H9 (cell line): ENCODE measurements at regions not wholly inside any gene's neighbourhood (a gene's known extent, or its start where the extent isn't known, plus 50 kb on each side); places are given as distances from the start of the nearest gene placed in this dataset.

Experiments
- DNase-seq: peaks from one replicate; pipeline ENCODE4 v3.0.0-alpha.2; 2017
- H2AFZ ChIP-seq: one replicate; pipeline ENCODE4 v1.6.1; 2013; ENCODE audit warnings: mild to moderate bottlenecking, low read length, control low read depth, moderate library complexity
- H2AK5ac ChIP-seq: 2 replicates; pipeline ENCODE4 v1.6.1; 2013; ENCODE audit warnings: low read length, control low read depth, mixed read lengths; ENCODE audit not compliant: insufficient read length
- H2BK120ac ChIP-seq: one replicate; pipeline ENCODE4 v1.6.1; 2013; ENCODE audit warnings: low read depth, mild to moderate bottlenecking, low read length, control low read depth, inconsistent platforms; ENCODE audit not compliant: poor library complexity, severe bottlenecking
- H2BK12ac ChIP-seq: 2 replicates; pipeline ENCODE4 v1.6.1; 2013; ENCODE audit warnings: low read length, control low read depth, mixed read lengths, low read depth; ENCODE audit not compliant: insufficient read length
- H2BK15ac ChIP-seq: 2 replicates; pipeline ENCODE4 v1.6.1; 2013; ENCODE audit warnings: low read depth, low read length, control low read depth
- H2BK20ac ChIP-seq: one replicate; pipeline ENCODE4 v1.6.1; 2013; ENCODE audit warnings: low read depth, mild to moderate bottlenecking, low read length, control low read depth, inconsistent platforms; ENCODE audit not compliant: poor library complexity, severe bottlenecking
- H2BK5ac ChIP-seq: 2 replicates; pipeline ENCODE4 v1.6.1; 2013; ENCODE audit warnings: low read length, control low read depth, mixed read lengths; ENCODE audit not compliant: insufficient read length
- H3K14ac ChIP-seq: 2 replicates; pipeline ENCODE4 v1.6.1; 2013; ENCODE audit warnings: low read length, control low read depth; ENCODE audit not compliant: insufficient read depth
- H3K18ac ChIP-seq: 2 replicates; pipeline ENCODE4 v1.6.1; 2013; ENCODE audit warnings: low read depth, mild to moderate bottlenecking, mixed read lengths, low read length, control low read depth; ENCODE audit not compliant: insufficient read length
- H3K23ac ChIP-seq: 2 replicates; pipeline ENCODE4 v1.6.1; 2013; ENCODE audit warnings: low read length, control low read depth, mixed read lengths, low read depth; ENCODE audit not compliant: insufficient read length
- H3K23me2 ChIP-seq: 2 replicates; pipeline ENCODE4 v1.6.1; 2013; ENCODE audit warnings: low read depth, mild to moderate bottlenecking, mixed read lengths, low read length, control low read depth; ENCODE audit not compliant: insufficient read length, poor library complexity, severe bottlenecking
- H3K27ac ChIP-seq: 2 replicates; pipeline ENCODE4 v1.5.1; 2013; ENCODE audit warnings: low read length, control low read depth, mixed read lengths, low read depth; ENCODE audit not compliant: insufficient read length
- H3K27me3 ChIP-seq: 2 replicates; pipeline ENCODE4 v1.6.1; 2013; ENCODE audit warnings: low read length, control low read depth, inconsistent platforms; ENCODE audit not compliant: insufficient read depth
- H3K4ac ChIP-seq: 2 replicates; pipeline ENCODE4 v1.6.1; 2013; ENCODE audit warnings: low read depth, mild to moderate bottlenecking, control low read depth, inconsistent platforms, low read length, moderate library complexity
- H3K4me1 ChIP-seq: 2 replicates; pipeline ENCODE4 v1.6.1; 2013; ENCODE audit warnings: low read length, control low read depth, inconsistent platforms; ENCODE audit not compliant: insufficient read depth
- H3K4me2 ChIP-seq: 2 replicates; pipeline ENCODE4 v1.6.1; 2013; ENCODE audit warnings: low read length, control low read depth, mixed read lengths; ENCODE audit not compliant: insufficient read length, insufficient read depth
- H3K56ac ChIP-seq: 2 replicates; pipeline ENCODE4 v1.6.1; 2013; ENCODE audit warnings: low read depth, mild to moderate bottlenecking, mixed read lengths, low read length, control low read depth; ENCODE audit not compliant: insufficient read length
- H3K79me1 ChIP-seq: 2 replicates; pipeline ENCODE4 v1.6.1; 2013; ENCODE audit warnings: low read depth, mild to moderate bottlenecking, moderate library complexity, low read length, control low read depth, inconsistent platforms; ENCODE audit not compliant: insufficient read depth, poor library complexity, severe bottlenecking
- H3K79me2 ChIP-seq: 2 replicates; pipeline ENCODE4 v1.6.1; 2013; ENCODE audit warnings: low read length, control low read depth, inconsistent platforms; ENCODE audit not compliant: insufficient read depth
- H3K9ac ChIP-seq: 2 replicates; pipeline ENCODE4 v1.6.1; 2013; ENCODE audit warnings: low read length, control low read depth, mixed read lengths; ENCODE audit not compliant: insufficient read length; ENCODE audit errors: extremely low read depth
- H3K9me3 ChIP-seq: one replicate; pipeline ENCODE4 v1.6.1; 2013; ENCODE audit warnings: low read depth, low read length, inconsistent platforms; ENCODE audit not compliant: control insufficient read depth
- H3T11ph ChIP-seq: one replicate; pipeline ENCODE4 v1.6.1; 2013; ENCODE audit warnings: mild to moderate bottlenecking, low read length, control low read depth, inconsistent platforms
- H4K20me1 ChIP-seq: one replicate; pipeline ENCODE4 v1.6.1; 2013; ENCODE audit not compliant: control insufficient read depth, insufficient read length, insufficient read depth
- H4K5ac ChIP-seq: 2 replicates; pipeline ENCODE4 v1.6.1; 2013; ENCODE audit warnings: low read depth, mild to moderate bottlenecking, mixed read lengths, low read length, control low read depth; ENCODE audit not compliant: insufficient read length
- H4K8ac ChIP-seq: replicated peaks from 2 replicates; pipeline ENCODE4 v1.6.1; 2013; ENCODE audit warnings: low read length, control low read depth, mixed read lengths, low read depth; ENCODE audit not compliant: insufficient read length
- H4K91ac ChIP-seq: 2 replicates; pipeline ENCODE4 v1.6.1; 2013; ENCODE audit warnings: low read depth, mild to moderate bottlenecking, moderate library complexity, mixed read lengths, low read length, control low read depth; ENCODE audit not compliant: insufficient read length
- H3K27ac Mint-ChIP-seq, 3 experiments: 2 replicates in 2 of 3; 3 replicates in 1 of 3; pipeline ENCODE4 v1.8.0; 2020 to 2021; ENCODE audit warnings: mixed read lengths in 3 of 3, mild to moderate bottlenecking in 1 of 3, moderate library complexity in 1 of 3
- H3K27me3 Mint-ChIP-seq: 2 replicates; pipeline ENCODE4 v1.8.0; 2021; ENCODE audit warnings: low read depth, mild to moderate bottlenecking, moderate library complexity, mixed read lengths
- H3K36me3 Mint-ChIP-seq, 3 experiments: 2 replicates in 2 of 3; 3 replicates in 1 of 3; pipeline ENCODE4 v1.8.0; 2020 to 2021; ENCODE audit warnings: low read depth in 3 of 3, mixed read lengths in 3 of 3; ENCODE audit not compliant: insufficient read depth in 1 of 3
- H3K4me1 Mint-ChIP-seq, 2 experiments: 2 replicates each; pipeline ENCODE4 v1.8.0; 2020; ENCODE audit warnings: mixed read lengths in 2 of 2
- H3K4me3 Mint-ChIP-seq, 2 experiments: 2 replicates in 1 of 2; 3 replicates in 1 of 2; pipeline ENCODE4 v1.8.0; 2020 to 2021; ENCODE audit warnings: mild to moderate bottlenecking in 2 of 2, mixed read lengths in 2 of 2, moderate library complexity in 1 of 2
- H3K9me3 Mint-ChIP-seq, 2 experiments: 2 replicates in 1 of 2; 3 replicates in 1 of 2; pipeline ENCODE4 v1.8.0; 2020; ENCODE audit warnings: mild to moderate bottlenecking in 2 of 2, mixed read lengths in 2 of 2, moderate library complexity in 1 of 2
- WGBS: extraction: QIAGEN DNeasy Blood & Tissue Kit; methylation state at CpG from one replicate; pipeline ENCODE4 v1.1.7; 2013; ENCODE audit warnings: missing lambda C conversion rate, low lambda C conversion rate, mixed read lengths; ENCODE audit not compliant: insufficient read length; ENCODE audit errors: extremely low coverage; 5-methylcytosine and 5-hydroxymethylcytosine counted together
- TF ChIP-seq, protein P1 (sequence below): fragments of 200-600 bp; sonication (generic); conservative IDR thresholded peaks from 3 replicates; pipeline ENCODE4 v1.8.0; 2021; ENCODE audit warnings: antibody characterized with exemption, mild to moderate bottlenecking

DNA sequence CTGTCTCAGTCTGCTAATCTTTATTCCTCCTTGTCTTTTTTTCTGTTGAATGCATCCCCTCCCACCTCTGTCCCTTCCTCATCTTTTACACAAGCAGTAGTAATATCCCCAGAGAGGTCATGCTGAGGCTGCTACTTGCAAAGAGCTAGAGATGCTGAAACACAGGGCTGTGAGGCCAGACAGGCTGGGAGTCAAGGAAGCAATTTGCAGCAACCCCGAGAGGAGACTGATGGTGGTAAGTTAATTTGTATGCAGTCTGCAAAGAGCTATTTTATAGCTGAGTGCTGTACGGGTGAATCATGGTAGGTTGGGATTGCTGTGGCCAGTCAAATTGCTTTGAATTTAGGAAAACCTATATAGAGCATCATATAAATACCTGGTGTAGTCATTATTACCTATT lies 90.2 kb upstream of the SLC24A2 start:
- H2BK5ac ChIP-seq, result no peak overlapping the region
- no peaks in the 10 kb centered on the region for H3K23me2 ChIP-seq
- Mint-ChIP-seq H3K27ac (no peak overlapping the region), H3K36me3 (no peaks in the 10 kb centered on the region), H3K4me1 (no peaks in the 10 kb centered on the region), H3K9me3 (peaks cover 0 to 2% of the 10 kb centered on the region in 2 experiments; a peak in 1 of 5 replicates), H3K27me3 (no peaks in the 10 kb centered on the region), H3K4me3 (no peak overlapping the region)
- no peak overlapping the region for H2AK5ac ChIP-seq
- H4K8ac ChIP-seq, result no peak overlapping the region
- H3K18ac ChIP-seq, result no peak overlapping the region
- no peak for DNase-seq
- H3K23ac ChIP-seq, result no peak overlapping the region
- H3K4ac ChIP-seq, result no peak overlapping the region
- TF ChIP-seq, protein P1, sequence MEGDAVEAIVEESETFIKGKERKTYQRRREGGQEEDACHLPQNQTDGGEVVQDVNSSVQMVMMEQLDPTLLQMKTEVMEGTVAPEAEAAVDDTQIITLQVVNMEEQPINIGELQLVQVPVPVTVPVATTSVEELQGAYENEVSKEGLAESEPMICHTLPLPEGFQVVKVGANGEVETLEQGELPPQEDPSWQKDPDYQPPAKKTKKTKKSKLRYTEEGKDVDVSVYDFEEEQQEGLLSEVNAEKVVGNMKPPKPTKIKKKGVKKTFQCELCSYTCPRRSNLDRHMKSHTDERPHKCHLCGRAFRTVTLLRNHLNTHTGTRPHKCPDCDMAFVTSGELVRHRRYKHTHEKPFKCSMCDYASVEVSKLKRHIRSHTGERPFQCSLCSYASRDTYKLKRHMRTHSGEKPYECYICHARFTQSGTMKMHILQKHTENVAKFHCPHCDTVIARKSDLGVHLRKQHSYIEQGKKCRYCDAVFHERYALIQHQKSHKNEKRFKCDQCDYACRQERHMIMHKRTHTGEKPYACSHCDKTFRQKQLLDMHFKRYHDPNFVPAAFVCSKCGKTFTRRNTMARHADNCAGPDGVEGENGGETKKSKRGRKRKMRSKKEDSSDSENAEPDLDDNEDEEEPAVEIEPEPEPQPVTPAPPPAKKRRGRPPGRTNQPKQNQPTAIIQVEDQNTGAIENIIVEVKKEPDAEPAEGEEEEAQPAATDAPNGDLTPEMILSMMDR, result no peak
- no peak overlapping the region for H4K5ac ChIP-seq
- H3K14ac ChIP-seq, result no peak overlapping the region
- no peak overlapping the region for H4K91ac ChIP-seq
- H2BK120ac ChIP-seq, result no peak overlapping the region
- no peak overlapping the region for H2BK15ac ChIP-seq
- no peak overlapping the region for H3K9ac ChIP-seq
- no peak overlapping the region for H2AFZ ChIP-seq
- H3K4me2 ChIP-seq, result no peak overlapping the region
- no peak overlapping the region for H2BK12ac ChIP-seq
- WGBS, result no CpG with 5 or more reads among the region's 2 CpGs
- H4K20me1 ChIP-seq, result no peaks in the 10 kb centered on the region
- no peaks in the 10 kb centered on the region for H3K9me3 ChIP-seq
- no peaks in the 10 kb centered on the region for H3K4me1 ChIP-seq
- no peak overlapping the region for H3K56ac ChIP-seq
- H3K27me3 ChIP-seq, result no peaks in the 10 kb centered on the region
- no peak overlapping the region for H3K27ac ChIP-seq
- H2BK20ac ChIP-seq, result no peak overlapping the region
- H3T11ph ChIP-seq, result no peak overlapping the region
- no peaks in the 10 kb centered on the region for H3K79me2 ChIP-seq
- H3K79me1 ChIP-seq, result no peaks in the 10 kb centered on the region
